K562 (cell line): ENCODE measurements at regions not wholly inside any gene's neighbourhood (a gene's known extent, or its start where the extent isn't known, plus 50 kb on each side); places are given as distances from the start of the nearest gene placed in this dataset.

Experiments used
- ATAC-seq: fragments of 200-7000 bp; cut with Tn5 transposase; 3 replicates; pipeline ENCODE4 v1.9.1; 2020; ENCODE audit warnings: moderate library complexity
- BruUV-seq: library from RNA; stranded (reverse); fragments of 400-500 nt; replicated peaks from 2 replicates; lab custom pipeline; 2021; lab: Mats Ljungman, UMichigan
- CTCF ChIA-PET: fragments of 300-600 bp; formaldehyde crosslinking; extraction: SDS; loops from one replicate; lab custom pipeline; 2021; ENCODE audit warnings: low intra/inter-chr PET ratio; lab: Yijun Ruan, JAX
- POLR2A ChIA-PET: fragments of 300-600, 350-650 bp; sonication (Branson Sonifier 250); formaldehyde crosslinking; extraction: SDS; loops from one replicate; lab custom pipeline; 2021; ENCODE audit warnings: antibody characterized with exemption, inconsistent platforms; lab: Yijun Ruan, JAX
- DNase-seq, 4 experiments: peaks; one replicate each; pipeline versions ENCODE4 v3.0.0 to v3.0.0-alpha.2; 2011 to 2018; ENCODE audit warnings: low spot score in 3 of 4, mixed read lengths in 3 of 4; ENCODE audit errors: extremely low read depth in 1 of 4
- FAIRE-seq: peaks from 2 replicates; lab custom pipeline; 2011; peaks lifted over from hg19 to GRCh38; lab: Jason Lieb, UNC
- H2AFZ ChIP-seq: 2 replicates; pipeline ENCODE4 v1.6.0; 2011; ENCODE audit warnings: low read depth, low read length, control low read depth, inconsistent platforms
- H3K27ac ChIP-seq: fragments of 200-600 bp; 3 replicates; pipeline ENCODE4 v1.8.0; 2011; ENCODE audit warnings: low read depth, mild to moderate bottlenecking, control low read depth, inconsistent platforms, low read length, moderate library complexity, mixed read lengths; ENCODE audit errors: extremely low read depth
- H3K27me3 ChIP-seq, 2 experiments: fragments of 300-600 bp in 1 of 2; 2 replicates in 1 of 2; 3 replicates in 1 of 2; pipeline versions ENCODE4 v1.6.0 to v1.8.0; 2011; ENCODE audit warnings: inconsistent platforms in 2 of 2, low read length in 2 of 2, mild to moderate bottlenecking in 1 of 2, mixed read lengths in 1 of 2, moderate library complexity in 1 of 2; ENCODE audit not compliant: control insufficient read depth in 2 of 2, insufficient read depth in 2 of 2
- H3K36me3 ChIP-seq: fragments of 300-600 bp; 3 replicates; pipeline ENCODE4 v1.8.0; 2011; ENCODE audit warnings: mild to moderate bottlenecking, low read length, inconsistent platforms; ENCODE audit not compliant: control insufficient read depth, insufficient read depth
- H3K4me1 ChIP-seq, 2 experiments: fragments of 200-600 bp in 1 of 2; replicated peaks in 1 of 2; 2 replicates in 1 of 2; 3 replicates in 1 of 2; pipeline versions ENCODE4 v1.5.1 to v1.8.0; 2011; ENCODE audit warnings: inconsistent platforms in 2 of 2, low read length in 2 of 2, mild to moderate bottlenecking in 1 of 2, mixed read lengths in 1 of 2, moderate library complexity in 1 of 2; ENCODE audit not compliant: control insufficient read depth in 2 of 2, insufficient read depth in 2 of 2
- H3K4me2 ChIP-seq: 2 replicates; pipeline ENCODE4 v1.6.1; 2011; ENCODE audit warnings: low read length, control low read depth, inconsistent platforms, mixed read lengths; ENCODE audit not compliant: insufficient read depth
- H3K4me3 ChIP-seq: fragments of 200-600 bp; sonication (generic), shearing (Covaris generic); 2 replicates; pipeline ENCODE4 v1.5.1; 2016; ENCODE audit warnings: control low read depth, inconsistent platforms
- H3K79me2 ChIP-seq: fragments of 200-600 bp; 3 replicates; pipeline ENCODE4 v1.8.0; 2011; ENCODE audit warnings: low read length, inconsistent platforms; ENCODE audit not compliant: control insufficient read depth, insufficient read depth
- H3K9ac ChIP-seq, 2 experiments: 2 replicates each; pipeline versions ENCODE4 v1.6.0 to v1.6.1; 2011; ENCODE audit warnings: low read depth in 2 of 2, low read length in 2 of 2, control low read depth in 1 of 2, inconsistent platforms in 1 of 2, mild to moderate bottlenecking in 1 of 2, mixed read lengths in 1 of 2; ENCODE audit not compliant: insufficient read depth in 1 of 2
- H3K9me1 ChIP-seq: one replicate; pipeline ENCODE4 v1.6.0; 2011; ENCODE audit warnings: inconsistent platforms, mild to moderate bottlenecking, low read length, moderate library complexity; ENCODE audit not compliant: control insufficient read depth, insufficient read depth
- H3K9me3 ChIP-seq: replicated peaks from 2 replicates; pipeline ENCODE4 v1.5.1; 2011; ENCODE audit warnings: low read depth, low read length, inconsistent platforms; ENCODE audit not compliant: control insufficient read depth, insufficient read depth
- H4K20me1 ChIP-seq: replicated peaks from 2 replicates; pipeline ENCODE4 v1.6.1; 2011; ENCODE audit warnings: low read length, inconsistent platforms, mixed read lengths; ENCODE audit not compliant: control insufficient read depth, insufficient read depth
- CEBPB ChIP-seq: fragments of 450-650 bp; IDR thresholded peaks from 2 replicates; pipeline ENCODE4 v1.6.1; 2016; ENCODE audit warnings: missing genetic modification characterization, missing compliant biosample characterization
- CEBPG ChIP-seq, 3 experiments: fragments of 200-800 bp in 1 of 3; sonication (Bioruptor generic) in 1 of 3; sonication (generic) in 1 of 3; formaldehyde crosslinking in 1 of 3; IDR thresholded peaks in 2 of 3; conservative IDR thresholded peaks in 1 of 3; 2 replicates each; pipeline versions ENCODE4 v1.6.1 to v1.8.0; 2016 to 2022; ENCODE audit warnings: missing compliant biosample characterization in 2 of 3, missing genetic modification characterization in 2 of 3, mild to moderate bottlenecking in 1 of 3, missing genetic modification reagents in 1 of 3
- CHD2 ChIP-seq: IDR thresholded peaks from 2 replicates; pipeline ENCODE4 v1.6.1; 2011; ENCODE audit warnings: low read depth, low read length
- MTA3 ChIP-seq: fragments of 450-650 bp; formaldehyde crosslinking; IDR thresholded peaks from 2 replicates; pipeline ENCODE4 v1.6.1; 2017; ENCODE audit warnings: mild to moderate bottlenecking, borderline replicate concordance
- NFXL1 ChIP-seq: fragments of 450-650 bp; formaldehyde crosslinking; IDR thresholded peaks from 2 replicates; pipeline ENCODE4 v1.4.0; 2021; ENCODE audit warnings: mild to moderate bottlenecking
- POLR2H ChIP-seq: IDR thresholded peaks from 2 replicates; pipeline ENCODE4 v1.6.1; 2016; ENCODE audit warnings: missing genetic modification characterization, low read depth, mild to moderate bottlenecking, control low read depth, missing compliant biosample characterization, moderate library complexity
- ZFPM2 ChIP-seq: fragments of 250-450 bp; sonication (Bioruptor Pico); IDR thresholded peaks from 2 replicates; pipeline ENCODE4 v1.5.1; 2022; ENCODE audit warnings: mild to moderate bottlenecking
- ZNF277 ChIP-seq: fragments of 250-450 bp; sonication (Bioruptor Pico); IDR thresholded peaks from 2 replicates; pipeline ENCODE4 v1.8.0; 2022; ENCODE audit warnings: inconsistent platforms, mild to moderate bottlenecking, moderate library complexity, borderline replicate concordance
- ZNF696 ChIP-seq: fragments of 250-450 bp; sonication (Bioruptor Pico); conservative IDR thresholded peaks from 2 replicates; pipeline ENCODE4 v1.4.0; 2020; ENCODE audit warnings: mild to moderate bottlenecking, moderate library complexity
- ZNF778 ChIP-seq: fragments of 450-650 bp; formaldehyde crosslinking; IDR thresholded peaks from 2 replicates; pipeline ENCODE4 v1.4.0; 2020; ENCODE audit warnings: mild to moderate bottlenecking, moderate library complexity
- in situ Hi-C: fragments of 300-500 bp; cut with MboI; formaldehyde crosslinking; loops from 4 replicates; pipeline ENCODE4 v1.15.0; 2018; ENCODE audit warnings: inconsistent platforms, mixed read lengths
- intact Hi-C: fragments of 100-400 bp; cut with micrococcal nuclease; formaldehyde crosslinking; loops from 2 replicates; pipeline ENCODE4 v1.14.2; 2022

GRCh38 chr5:36796155-36796554 lies 80.4 kb upstream of the NIPBL start (continued):
- TF ChIP-seq ZNF277 (CRISPR knock-in tag) = no peak
- TF ChIP-seq POLR2H = no peak
- no peak for TF ChIP-seq NFXL1 (CRISPR knock-in tag)
- TF ChIP-seq CHD2 = no peak
- TF ChIP-seq ZNF778 (CRISPR knock-in tag) = no peak
- no peak for TF ChIP-seq ZFPM2 (CRISPR knock-in tag)
- no peak for TF ChIP-seq MTA3

- Histone ChIP-seq H3K79me2 (no peaks in the 10 kb centered on the region), H2AFZ (no peak overlapping the region), H3K4me3 (no peak overlapping the region), H3K4me2 (no peak overlapping the region), H3K9me3 (no peaks in the 10 kb centered on the region), H3K9me1 (no peaks in the 10 kb centered on the region), H3K27ac (no peak overlapping the region), H3K4me1 (no peaks in the 10 kb centered on the region), H3K36me3 (no peaks in the 10 kb centered on the region), H3K27me3 (peaks cover 2 to 16% of the 10 kb centered on the region in 2 experiments; a peak in 2 of 5 replicates), H4K20me1 (no peaks in the 10 kb centered on the region), H3K9ac (no peak overlapping the region)
- TF ChIP-seq ZNF696 (CRISPR knock-in tag) (no peak), CEBPG (CRISPR knock-in tag; IDR thresholded peaks at IDR 0.05) (no peak), CEBPG (tag; conservative IDR thresholded peaks at IDR 0.05 in 1 of 2, IDR thresholded peaks at IDR 0.05 in 1 of 2) (peak; percentile 55 to 79; a peak in 3 of 4 replicates), CEBPB (tag) (peak; percentile 81)
- in situ Hi-C loops (no loop called here), intact Hi-C loops (no loop called here)
- CTCF ChIA-PET = no interaction called here
- POLR2A ChIA-PET = interaction anchor here (0.7 to 1.2 kb wide), 2 partner anchors 73 to 129 kb away, joined by 3 read pairs; no protein-coding TSS in a partner anchor
- no TSS peak for BruUV-seq
- ATAC-seq = no peak
- no peak for DNase-seq
- no peak for FAIRE-seq
These were observed 75.0 kb upstream of the NIPBL start for GRCh38 chr5:36801523-36801922.
